HG03520 (cell line): ENCODE measurements at regions not wholly inside any gene's neighbourhood (a gene's known extent, or its start where the extent isn't known, plus 50 kb on each side); places are given as distances from the start of the nearest gene placed in this dataset.

Experiments used
- ATAC-seq: cut with Tn5 transposase; IDR thresholded peaks from one replicate; pipeline ENCODE4 v1.9.1; 2021; ENCODE audit warnings: mild to moderate bottlenecking, moderate library complexity; ENCODE audit not compliant: unreplicated experiment

DNA sequence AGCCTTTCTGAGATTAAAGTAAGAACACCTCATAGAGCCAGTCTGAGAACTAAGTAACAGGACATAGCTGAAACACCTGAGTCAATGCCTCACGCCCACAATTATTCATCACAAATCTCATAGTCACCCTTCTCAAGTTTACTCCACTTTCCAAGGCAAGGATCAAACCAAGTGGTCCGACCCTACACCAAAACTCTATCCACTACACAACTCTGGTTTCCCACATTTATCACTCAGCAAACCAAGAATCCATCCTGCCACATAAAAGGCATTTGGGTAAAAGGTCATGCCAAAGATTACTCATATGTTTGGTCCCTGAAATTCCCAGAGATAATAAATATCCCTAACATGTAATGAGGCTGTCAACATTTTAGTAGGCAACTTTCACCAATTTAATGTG lies 144.1 kb downstream of the RPAP3 start:
- ATAC-seq, result no peak

- no peak for ATAC-seq
Measured at GRCh38 chr12:47560415-47560814, 145.4 kb downstream of the RPAP3 start.

- no peak for ATAC-seq
Measured at GRCh38 chr12:47558625-47559345, 147.0 kb downstream of the RPAP3 start.

DNA sequence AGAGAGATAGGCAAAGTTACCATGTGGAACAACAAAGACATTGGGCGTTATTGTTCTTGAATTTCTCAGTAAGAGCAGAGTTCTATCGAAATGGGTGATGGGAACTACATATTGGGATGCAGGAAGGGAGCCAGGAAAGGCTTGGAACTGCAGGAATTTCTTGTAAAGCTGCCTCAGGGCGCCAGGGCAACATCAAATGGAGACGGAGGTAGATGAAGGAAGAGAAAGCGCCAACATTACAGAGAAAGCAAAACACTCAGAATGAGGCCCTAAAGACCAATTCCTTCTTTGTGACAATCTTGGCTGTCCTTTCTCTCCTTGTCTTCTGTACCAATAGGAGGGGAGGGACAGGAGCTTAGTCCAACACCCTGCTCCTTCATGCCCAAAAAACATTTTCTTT lies 148.4 kb downstream of the RPAP3 start:
- no peak for ATAC-seq

DNA sequence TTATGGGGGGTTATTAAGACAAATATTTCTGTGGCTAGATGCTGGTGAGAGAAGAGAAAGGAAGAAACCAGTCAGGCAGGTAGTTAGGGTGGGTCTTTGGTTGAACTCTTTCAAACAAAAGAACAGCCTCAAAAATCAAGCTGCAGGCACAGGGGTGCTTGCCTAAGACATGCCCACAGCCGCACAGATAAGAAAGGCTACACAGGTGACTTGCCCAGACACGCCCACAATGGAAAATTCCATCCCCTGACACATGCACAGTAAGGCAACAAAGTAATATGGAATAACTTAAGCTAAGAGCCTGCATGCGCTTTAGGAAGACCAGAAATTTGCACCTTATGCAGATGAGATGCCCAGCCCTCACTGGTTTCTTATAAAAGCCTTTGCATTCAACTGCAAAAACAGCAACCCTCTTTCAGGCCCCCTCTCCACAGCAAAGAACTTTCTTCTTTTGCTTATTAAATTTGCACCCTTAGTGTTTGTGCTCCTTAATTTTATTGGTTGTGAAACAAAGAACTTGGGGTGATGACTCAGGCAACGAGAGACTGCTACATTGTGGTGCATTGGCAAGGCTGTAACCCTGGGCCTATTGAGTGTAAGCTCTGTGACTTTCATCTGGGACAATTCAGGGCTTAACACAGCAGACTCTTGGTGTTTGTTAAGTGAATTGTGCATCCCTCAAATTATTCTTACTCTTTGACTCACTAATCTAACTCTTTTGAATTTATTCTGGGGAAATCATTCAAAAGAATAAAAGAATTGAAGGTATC lies 149.4 kb downstream of the RPAP3 start:
- ATAC-seq, result no peak

DNA sequence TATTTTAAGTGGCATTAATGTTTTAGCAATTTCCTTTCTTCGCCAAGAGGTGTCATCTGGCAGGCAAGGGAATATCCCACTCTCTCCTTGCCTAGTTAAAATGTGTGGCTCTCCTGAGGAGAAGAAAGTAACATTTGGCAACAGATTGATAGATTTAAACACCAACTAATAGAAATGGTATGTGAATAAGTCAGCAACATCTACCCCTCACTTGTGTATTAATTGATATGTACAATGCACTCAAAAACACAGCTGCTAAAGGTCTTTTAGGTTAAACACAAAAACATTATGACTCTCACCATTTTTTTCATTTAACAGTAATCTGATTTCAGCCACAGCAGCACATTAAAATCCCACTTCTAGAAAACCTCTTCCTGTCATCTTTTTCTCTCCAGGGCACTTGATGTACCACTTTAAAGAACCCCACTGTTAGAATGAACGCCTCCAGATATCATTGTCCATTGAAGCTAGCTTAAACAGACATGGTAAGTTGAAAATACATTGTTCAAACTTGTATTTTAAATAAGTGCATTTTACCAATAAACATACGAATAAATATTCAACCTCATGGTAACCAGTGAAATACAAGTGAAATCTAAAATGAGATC lies 151.7 kb downstream of the RPAP3 start:
- no peak for ATAC-seq

GRCh38 chr12:47553266-47553665 lies 152.6 kb downstream of the RPAP3 start:
- ATAC-seq, result no peak

DNA sequence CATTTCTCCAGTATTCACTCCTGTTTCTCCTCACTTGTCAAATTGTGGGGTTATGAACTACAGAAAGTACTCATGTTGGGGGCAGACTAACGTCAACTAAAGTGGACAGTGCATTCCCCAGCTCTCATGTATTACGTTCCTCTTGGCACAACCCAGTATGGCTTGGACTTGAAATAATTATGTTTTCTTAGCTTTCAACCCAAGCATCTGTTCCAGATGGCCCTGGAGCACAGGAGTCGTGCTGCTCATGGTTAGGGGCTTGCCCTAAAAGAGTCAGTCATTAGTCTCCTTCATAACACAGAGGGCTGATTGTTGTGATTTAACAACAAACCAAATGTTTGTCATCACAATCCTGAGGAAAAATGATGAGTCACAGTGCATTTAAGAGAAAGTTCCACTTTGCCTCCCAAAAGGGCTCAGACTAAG lies 154.4 kb downstream of the RPAP3 start:
- no peak for ATAC-seq

- no peak for ATAC-seq
Measured at GRCh38 chr12:47549258-47549657, 156.6 kb downstream of the RPAP3 start.

- no peak for ATAC-seq
Measured at GRCh38 chr12:47548401-47548800, 157.4 kb downstream of the RPAP3 start.

DNA sequence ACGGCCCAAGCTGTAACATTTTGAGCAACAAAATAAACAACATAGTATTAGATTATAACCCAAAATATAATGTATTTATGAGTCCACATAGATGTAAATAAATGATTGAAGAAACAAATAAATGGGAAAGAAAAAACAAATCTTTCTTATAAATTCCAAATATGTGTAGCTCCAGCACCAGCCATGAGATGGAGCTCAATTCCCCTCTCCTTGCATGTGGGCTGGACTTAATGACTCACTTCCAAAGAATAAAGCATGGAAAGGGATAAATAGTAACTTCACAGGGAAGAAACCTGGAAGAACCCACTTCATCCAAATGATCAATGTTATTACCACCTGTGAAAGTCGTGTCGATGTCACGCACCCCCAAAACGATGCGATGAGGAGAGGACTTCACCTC lies 158.8 kb downstream of the RPAP3 start:
- ATAC-seq, result no peak

DNA sequence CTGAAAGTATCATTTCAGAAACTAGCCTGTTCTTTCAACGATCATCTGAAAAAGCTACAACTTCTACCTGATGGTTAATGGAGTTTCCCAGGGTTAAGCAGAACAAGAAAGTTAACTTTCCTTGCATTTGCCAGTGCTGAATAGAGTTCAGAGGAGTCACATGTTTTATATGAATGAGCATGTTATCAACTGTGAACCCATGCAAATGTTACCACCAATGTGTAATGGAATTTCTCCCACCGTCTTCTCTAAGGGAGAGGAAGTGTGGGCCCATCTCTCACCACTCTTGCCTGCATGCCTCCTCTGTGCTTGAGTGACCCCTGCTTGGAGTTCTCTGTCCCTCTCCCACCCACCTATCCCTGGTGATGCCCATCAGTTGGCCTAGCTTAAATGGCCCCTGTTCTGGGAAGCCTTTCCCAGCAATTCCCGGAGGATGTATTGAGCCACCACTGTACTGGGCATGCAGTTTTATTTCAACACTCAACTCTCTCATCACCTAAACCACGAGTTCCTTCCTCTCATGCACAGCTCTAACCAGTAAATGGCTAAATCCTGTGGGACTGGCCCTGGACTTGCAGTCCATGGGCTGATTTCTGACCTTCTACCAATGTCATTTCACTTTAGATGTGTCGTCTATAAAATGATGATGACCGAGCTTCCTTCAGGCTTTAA lies 159.8 kb downstream of the RPAP3 start:
- ATAC-seq, result no peak

DNA sequence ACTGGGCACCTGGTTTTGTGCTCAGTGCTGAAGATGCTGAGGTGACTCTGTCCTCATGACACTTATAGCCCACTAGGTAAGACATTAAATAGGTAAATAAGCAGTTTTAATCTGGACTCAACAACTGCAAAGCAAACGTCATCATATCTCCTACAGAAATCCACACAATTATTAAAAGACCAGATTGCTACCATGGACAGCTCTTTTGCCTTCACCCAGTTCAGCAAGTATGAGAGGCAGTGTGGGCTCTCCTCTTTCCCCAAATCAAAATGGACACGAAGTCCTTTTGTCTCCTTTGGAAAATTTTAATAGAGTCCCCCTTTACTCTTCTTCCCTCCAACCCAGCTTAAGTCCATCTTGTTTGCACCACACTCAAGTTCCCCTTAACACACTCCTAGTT lies 171.1 kb downstream of the RPAP3 start:
- ATAC-seq, result no peak

GRCh38 chr12:47530050-47530449 lies 175.8 kb downstream of the RPAP3 start:
- no peak for ATAC-seq

GRCh38 chr12:47527816-47528215 lies 178.0 kb downstream of the RPAP3 start:
- no peak for ATAC-seq

- no peak for ATAC-seq
Measured at GRCh38 chr12:47520029-47520428, 185.8 kb downstream of the RPAP3 start.

- ATAC-seq, result no peak
Measured at GRCh38 chr12:47517122-47517521, 188.7 kb downstream of the RPAP3 start.

- ATAC-seq, result no peak
Measured at GRCh38 chr12:47509398-47509851, 196.4 kb downstream of the RPAP3 start.

GRCh38 chr12:47507221-47507620 lies 198.6 kb downstream of the RPAP3 start:
- no peak for ATAC-seq

- no peak for ATAC-seq
Measured at GRCh38 chr12:47504775-47505446, 200.9 kb downstream of the RPAP3 start.

GRCh38 chr12:47493801-47494200 lies 212.0 kb downstream of the RPAP3 start:
- no peak for ATAC-seq
